DOHH2 (cell line): ENCODE measurements at regions not wholly inside any gene's neighbourhood (a gene's known extent, or its start where the extent isn't known, plus 50 kb on each side); places are given as distances from the start of the nearest gene placed in this dataset.

Experiments used
- CTCF ChIP-seq: fragments of 200-600 bp; sonication (generic); IDR thresholded peaks from one replicate; pipeline ENCODE4 v1.5.1; 2014; ENCODE audit warnings: antibody characterized with exemption, mild to moderate bottlenecking, low read depth, low read length; ENCODE audit not compliant: poor library complexity, severe bottlenecking
- EZH2phosphoT487 ChIP-seq: fragments of 200-600 bp; sonication (generic); IDR thresholded peaks from 2 replicates; pipeline ENCODE4 v1.6.1; 2017; ENCODE audit warnings: borderline replicate concordance, mild to moderate bottlenecking, antibody characterized with exemption, low read length, moderate library complexity, mixed read lengths

- TF ChIP-seq CTCF, result no peak
- TF ChIP-seq EZH2phosphoT487, result no peak
Observed at GRCh38 chr15:66850078-66850991, 148.3 kb downstream of the SMAD6 start.
